OCI-LY1 (cell line): ENCODE measurements at regions not wholly inside any gene's neighbourhood (a gene's known extent, or its start where the extent isn't known, plus 50 kb on each side); places are given as distances from the start of the nearest gene placed in this dataset.

Experiments used
- EZH2 ChIP-seq: fragments of 200-600 bp; sonication (generic), shearing (Covaris generic); IDR thresholded peaks from 2 replicates; pipeline ENCODE4 v1.8.0; 2017; ENCODE audit warnings: borderline replicate concordance, mixed run types, mild to moderate bottlenecking, antibody characterized with exemption, low read length, moderate library complexity, mixed read lengths
- TF ChIP-seq, protein P1 (sequence below): fragments of 200-600 bp; sonication (generic), shearing (Covaris generic); IDR thresholded peaks from 2 replicates; pipeline ENCODE4 v1.5.1; 2017; ENCODE audit warnings: mild to moderate bottlenecking, antibody characterized with exemption, low read length, moderate library complexity, mixed read lengths

DNA sequence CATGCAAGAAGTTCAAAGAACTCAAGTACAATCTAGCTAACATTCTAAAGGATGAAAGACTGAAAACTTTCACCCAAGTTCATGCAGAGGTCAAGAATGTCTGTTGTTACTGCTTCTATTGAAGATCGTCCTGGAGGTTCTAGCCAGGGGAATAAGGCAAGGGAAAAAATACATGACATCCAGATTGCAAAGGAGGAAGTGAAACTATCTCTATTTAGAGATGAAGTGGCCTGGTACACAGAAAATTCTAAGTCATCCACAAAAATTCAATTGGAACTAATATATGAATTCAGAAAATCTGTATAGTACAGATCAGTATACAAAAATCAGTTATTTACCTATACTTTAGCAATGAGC, 693.0 kb downstream of the NR2F2 start:
- TF ChIP-seq, protein P1, sequence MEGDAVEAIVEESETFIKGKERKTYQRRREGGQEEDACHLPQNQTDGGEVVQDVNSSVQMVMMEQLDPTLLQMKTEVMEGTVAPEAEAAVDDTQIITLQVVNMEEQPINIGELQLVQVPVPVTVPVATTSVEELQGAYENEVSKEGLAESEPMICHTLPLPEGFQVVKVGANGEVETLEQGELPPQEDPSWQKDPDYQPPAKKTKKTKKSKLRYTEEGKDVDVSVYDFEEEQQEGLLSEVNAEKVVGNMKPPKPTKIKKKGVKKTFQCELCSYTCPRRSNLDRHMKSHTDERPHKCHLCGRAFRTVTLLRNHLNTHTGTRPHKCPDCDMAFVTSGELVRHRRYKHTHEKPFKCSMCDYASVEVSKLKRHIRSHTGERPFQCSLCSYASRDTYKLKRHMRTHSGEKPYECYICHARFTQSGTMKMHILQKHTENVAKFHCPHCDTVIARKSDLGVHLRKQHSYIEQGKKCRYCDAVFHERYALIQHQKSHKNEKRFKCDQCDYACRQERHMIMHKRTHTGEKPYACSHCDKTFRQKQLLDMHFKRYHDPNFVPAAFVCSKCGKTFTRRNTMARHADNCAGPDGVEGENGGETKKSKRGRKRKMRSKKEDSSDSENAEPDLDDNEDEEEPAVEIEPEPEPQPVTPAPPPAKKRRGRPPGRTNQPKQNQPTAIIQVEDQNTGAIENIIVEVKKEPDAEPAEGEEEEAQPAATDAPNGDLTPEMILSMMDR = no peak
- no peak for TF ChIP-seq EZH2
